ENCODE measurements at regions not wholly inside any gene's neighbourhood (a gene's known extent, or its start where the extent isn't known, plus 50 kb on each side); places are given as distances from the start of the nearest gene placed in this dataset.
"Not testable (repeated sequence)": the region's sequence is repeated elsewhere in the genome, so short reads cannot be mapped to it uniquely, and the experiment has no call there.

DNA sequence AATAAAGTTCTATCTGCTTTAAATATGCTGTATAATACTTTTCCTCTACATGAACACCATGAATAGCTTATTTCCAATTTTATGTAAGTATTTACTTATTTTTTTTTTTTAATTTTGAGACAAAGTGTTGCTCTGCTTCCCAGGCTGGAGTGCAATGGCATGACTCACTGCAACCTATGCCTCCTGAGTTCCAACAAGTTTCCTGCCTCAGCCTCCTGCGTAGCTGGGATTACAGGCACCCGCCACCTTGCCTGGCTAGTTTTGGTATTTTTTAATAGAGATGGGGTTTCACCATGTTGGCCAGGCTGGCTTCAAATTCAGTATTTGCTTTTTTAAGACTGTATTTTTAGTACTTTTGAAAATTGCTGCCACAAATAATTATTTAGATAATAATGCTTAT, 1365.9 kb downstream of the GRIK2 start:
- TF ChIP-seq CTCF (conservative IDR thresholded peaks at IDR 0.05) = no peak
- H3K9me3 Mint-ChIP-seq = no peaks in the 10 kb centered on the region
- DNase-seq (ENCODE audit: extremely low spot score, unreplicated experiment) = no peak
- H3K27me3 Mint-ChIP-seq = no peaks in the 10 kb centered on the region
- no peak overlapping the region for H3K27ac Mint-ChIP-seq
- H3K4me1 Mint-ChIP-seq (ENCODE audit: unreplicated experiment) = peaks cover 16% of the 10 kb centered on the region
- H3K36me3 Mint-ChIP-seq = no peaks in the 10 kb centered on the region
- no peak overlapping the region for H3K4me3 Mint-ChIP-seq

DNA sequence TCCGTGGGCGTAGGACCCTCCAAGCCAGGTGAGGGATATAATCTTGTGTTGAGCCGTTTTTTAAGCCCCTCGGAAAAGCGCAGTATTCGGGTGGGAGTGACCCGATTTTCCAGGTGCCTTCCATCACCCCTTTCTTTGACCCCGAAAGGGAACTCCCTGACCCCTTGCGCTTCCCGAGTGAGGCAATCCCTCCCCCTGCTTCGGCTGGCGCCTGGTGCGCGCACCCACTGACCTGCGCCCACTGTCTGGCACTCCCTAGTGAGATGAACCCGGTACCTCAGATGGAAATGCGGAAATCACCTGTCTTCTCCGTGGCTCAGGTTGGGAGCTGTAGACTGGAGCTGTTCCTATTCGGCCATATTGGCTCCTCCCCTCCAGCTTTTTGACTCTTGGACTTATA, 1365.0 kb downstream of the GRIK2 start:
- not testable (repeated sequence) for H3K9me3 Mint-ChIP-seq; H3K36me3 Mint-ChIP-seq; H3K4me1 Mint-ChIP-seq (ENCODE audit: unreplicated experiment); H3K4me3 Mint-ChIP-seq; DNase-seq (ENCODE audit: extremely low spot score, unreplicated experiment); H3K27me3 Mint-ChIP-seq; H3K27ac Mint-ChIP-seq

- Mint-ChIP-seq H3K27me3 (no peaks in the 10 kb centered on the region), H3K9me3 (no peaks in the 10 kb centered on the region), H3K27ac (no peak overlapping the region), H3K4me3 (no peak overlapping the region), H3K4me1 (ENCODE audit: unreplicated experiment) (peaks cover 6% of the 10 kb centered on the region), H3K36me3 (no peaks in the 10 kb centered on the region)
- DNase-seq (ENCODE audit: extremely low spot score, unreplicated experiment) = no peak
- no peak for TF ChIP-seq CTCF (conservative IDR thresholded peaks at IDR 0.05)
Observed at GRCh38 chr6:102749210-102749971, 1355.9 kb downstream of the GRIK2 start.

DNA sequence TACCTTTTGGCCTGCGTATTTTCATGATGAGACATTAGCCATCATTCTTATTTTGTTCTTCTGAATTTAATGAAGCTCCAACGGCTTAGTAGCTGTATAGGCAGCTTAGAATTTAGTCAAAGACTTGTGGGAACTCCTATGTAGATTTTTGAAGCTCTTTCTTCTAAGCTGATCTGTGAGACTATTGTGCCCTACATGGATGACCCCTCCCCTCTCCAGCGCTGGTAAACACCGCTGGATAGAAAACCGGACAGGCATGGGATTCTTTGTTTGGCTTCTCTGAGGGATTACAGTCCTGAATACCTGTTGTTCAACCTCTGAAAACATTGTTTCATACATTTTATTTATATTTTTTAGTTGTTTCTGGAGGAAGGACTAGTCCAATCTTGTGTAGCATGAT, 1353.4 kb downstream of the GRIK2 start:
- no peak for DNase-seq (ENCODE audit: extremely low spot score, unreplicated experiment)
- no peak for TF ChIP-seq CTCF (conservative IDR thresholded peaks at IDR 0.05)
- no peak overlapping the region for H3K27ac Mint-ChIP-seq
- no peak overlapping the region for H3K4me3 Mint-ChIP-seq
- H3K9me3 Mint-ChIP-seq = no peaks in the 10 kb centered on the region
- H3K4me1 Mint-ChIP-seq (ENCODE audit: unreplicated experiment) = peaks cover 13% of the 10 kb centered on the region
- no peaks in the 10 kb centered on the region for H3K36me3 Mint-ChIP-seq
- H3K27me3 Mint-ChIP-seq = no peaks in the 10 kb centered on the region

DNA sequence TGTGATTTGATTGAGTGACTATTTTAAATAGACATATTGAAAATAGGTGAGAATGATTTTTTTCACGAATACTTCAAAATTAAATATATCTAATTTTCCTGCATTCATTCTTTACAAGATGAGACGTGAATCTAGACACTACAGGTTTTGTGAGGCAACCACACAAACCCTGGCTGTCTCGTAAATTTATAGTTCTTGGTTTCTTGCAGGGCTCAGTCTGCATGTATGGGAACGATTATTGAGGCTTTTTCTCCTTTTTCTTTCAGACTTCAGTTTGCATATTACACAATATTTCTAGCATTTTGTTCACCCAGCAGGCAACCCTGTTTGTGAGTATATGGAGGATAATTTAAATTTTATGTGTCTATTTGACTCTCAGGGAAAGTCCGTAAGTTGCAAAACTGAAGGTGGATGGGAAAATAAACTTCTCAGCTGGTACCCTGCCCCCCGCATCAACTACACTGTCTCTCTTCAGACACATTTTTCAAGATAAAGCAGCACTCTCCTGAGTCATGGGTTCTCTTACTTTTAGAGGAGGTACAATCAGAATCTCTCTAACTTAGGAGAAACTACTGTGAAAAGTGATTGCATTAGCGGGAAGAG, 1349.3 kb downstream of the GRIK2 start:
- Mint-ChIP-seq H3K27me3 (no peaks in the 10 kb centered on the region), H3K9me3 (no peaks in the 10 kb centered on the region), H3K4me1 (ENCODE audit: unreplicated experiment) (peaks cover 7% of the 10 kb centered on the region), H3K27ac (no peak overlapping the region), H3K4me3 (no peak overlapping the region), H3K36me3 (no peaks in the 10 kb centered on the region)
- DNase-seq (ENCODE audit: extremely low spot score, unreplicated experiment) = no peak
- no peak for TF ChIP-seq CTCF (conservative IDR thresholded peaks at IDR 0.05)

GRCh38 chr6:102742028-102742427, 1348.5 kb downstream of the GRIK2 start:
- no peaks in the 10 kb centered on the region for H3K9me3 Mint-ChIP-seq
- no peak for DNase-seq (ENCODE audit: extremely low spot score, unreplicated experiment)
- H3K27me3 Mint-ChIP-seq = no peaks in the 10 kb centered on the region
- no peak for TF ChIP-seq CTCF (conservative IDR thresholded peaks at IDR 0.05)
- H3K27ac Mint-ChIP-seq = no peak overlapping the region
- H3K36me3 Mint-ChIP-seq = no peaks in the 10 kb centered on the region
- H3K4me1 Mint-ChIP-seq (ENCODE audit: unreplicated experiment) = peaks cover 7% of the 10 kb centered on the region
- H3K4me3 Mint-ChIP-seq = no peak overlapping the region

Data from type B pancreatic cell (in vitro differentiated cells).